HL-60/S4 treated with phorbol 12-myristate 13-acetate at 8.2 ng/mL for 4 days and 3 days (cell line): ENCODE measurements at regions not wholly inside any gene's neighbourhood (a gene's known extent, or its start where the extent isn't known, plus 50 kb on each side); places are given as distances from the start of the nearest gene placed in this dataset.

ENCODE experiments used
- in situ Hi-C: fragments of 300-500 bp; cut with MboI; formaldehyde crosslinking; loops from 2 replicates; pipeline ENCODE4 v1.15.0; 2022; ENCODE audit warnings: low sequenced_read_pairs

DNA sequence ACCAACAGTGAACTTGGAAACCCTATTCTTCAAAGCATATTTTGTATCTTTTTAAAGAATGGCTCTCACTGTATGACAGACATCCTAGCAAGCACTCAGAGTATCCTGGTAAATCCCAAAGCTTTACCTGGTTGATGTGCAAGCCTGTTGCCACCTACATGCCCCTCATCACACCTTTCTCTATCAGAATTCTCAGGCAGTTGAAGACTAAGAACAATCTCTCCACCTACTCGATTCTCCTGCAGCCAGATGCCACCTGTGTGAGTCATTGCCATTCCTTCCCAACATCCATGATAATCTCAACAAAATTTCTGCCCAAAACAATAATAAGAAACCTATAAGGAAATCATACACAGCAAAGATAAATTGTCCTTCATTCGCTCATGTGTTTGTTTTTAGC, 659.8 kb downstream of the BCL11A start:
- in situ Hi-C loops, result no loop called here

DNA sequence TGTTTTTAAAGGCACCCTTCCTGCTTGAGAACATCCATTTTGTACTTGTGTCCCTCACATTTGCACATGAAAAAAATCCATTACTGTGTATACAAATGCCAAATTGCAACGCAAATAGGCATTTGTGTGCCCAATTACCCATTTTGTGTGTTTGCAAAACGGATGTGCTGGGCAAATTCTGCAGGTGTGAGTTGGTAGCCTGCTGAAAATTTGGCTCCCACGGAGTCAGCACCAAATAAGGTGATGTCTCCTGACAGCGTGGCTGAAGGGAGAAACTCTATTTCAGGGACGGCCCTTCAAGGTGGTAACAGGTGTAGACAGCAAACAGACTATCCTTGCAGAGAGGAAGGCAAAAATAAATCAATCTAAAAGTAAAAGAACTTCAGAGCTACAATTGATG, 661.1 kb downstream of the BCL11A start:
- in situ Hi-C loops, result no loop called here

DNA sequence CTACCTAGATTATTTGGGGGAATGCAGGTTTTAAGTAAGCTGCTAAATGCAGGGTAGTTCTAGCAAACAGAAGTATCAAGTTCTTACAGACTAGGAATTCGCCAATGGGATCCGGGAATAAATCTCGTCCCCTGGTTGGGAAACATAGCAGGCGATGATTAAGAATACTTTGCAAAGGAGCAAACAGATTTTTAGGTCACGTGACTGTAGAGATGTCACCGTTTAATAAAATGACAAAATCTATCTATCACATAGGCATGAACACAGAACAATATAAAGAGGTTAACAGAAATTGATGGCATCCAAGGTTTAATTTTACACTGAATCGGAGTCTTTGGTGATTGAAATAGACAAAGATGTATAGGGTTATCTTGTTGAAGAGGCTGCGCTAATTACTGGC, 664.1 kb downstream of the BCL11A start:
- in situ Hi-C loops, result no loop called here

DNA sequence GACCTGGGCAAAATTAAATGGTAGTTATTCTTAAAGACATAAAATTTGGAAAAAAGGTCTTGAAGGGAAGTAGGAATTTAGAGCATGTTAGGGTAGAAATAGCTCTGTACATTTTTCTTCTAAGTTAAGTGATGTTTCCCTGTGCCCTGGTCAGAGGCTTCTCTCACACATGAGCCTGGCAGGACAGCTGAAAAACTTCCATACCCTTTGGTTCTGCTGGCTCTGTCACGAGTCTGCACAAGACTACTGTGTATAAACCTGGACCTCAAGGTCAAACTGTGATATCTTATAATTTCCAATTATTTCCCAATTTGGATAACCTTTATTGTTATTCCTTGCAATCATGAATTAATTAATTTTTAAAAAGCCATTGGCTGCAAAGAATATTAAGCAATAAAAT, 664.7 kb downstream of the BCL11A start:
- in situ Hi-C loops, result no loop called here

DNA sequence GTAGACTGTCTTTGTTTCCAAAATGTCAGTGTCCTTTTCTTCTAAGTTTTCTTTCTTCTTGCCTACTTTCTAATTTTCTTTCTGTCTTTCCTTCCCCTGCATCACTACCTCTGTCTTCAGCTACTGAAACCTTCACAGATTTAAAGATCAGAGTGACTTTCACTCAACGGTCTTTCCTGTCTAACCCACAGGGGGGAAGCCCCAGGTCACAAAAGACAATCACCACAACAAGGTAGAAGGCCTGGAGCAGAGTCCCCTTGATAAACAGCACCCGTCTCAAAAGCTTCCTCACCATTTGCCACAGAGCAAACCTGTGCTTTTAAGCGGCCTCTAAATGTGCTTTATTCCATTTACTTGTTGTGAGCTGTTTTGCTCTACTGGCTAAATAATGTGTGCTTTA, 665.4 kb downstream of the BCL11A start:
- in situ Hi-C loops, result no loop called here

DNA sequence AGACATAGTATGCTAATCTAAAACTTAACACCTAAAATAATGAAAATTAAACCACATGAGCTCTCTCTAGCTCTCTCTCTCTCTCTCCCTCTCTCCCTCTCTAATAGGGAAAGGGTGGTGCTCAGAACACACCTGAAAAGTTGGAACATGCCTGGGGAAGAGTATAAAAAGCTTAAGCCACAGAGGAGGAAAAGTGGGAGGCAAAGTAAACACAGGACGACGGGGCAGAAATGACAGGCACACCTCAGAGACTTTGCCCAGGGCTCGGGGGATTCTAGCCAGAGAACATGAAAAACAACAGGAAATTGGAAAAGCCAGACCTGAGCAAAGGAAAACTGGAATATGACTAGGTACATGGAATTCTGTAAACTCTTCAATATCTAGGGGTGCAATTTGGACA, 666.1 kb downstream of the BCL11A start:
- in situ Hi-C loops, result no loop called here

DNA sequence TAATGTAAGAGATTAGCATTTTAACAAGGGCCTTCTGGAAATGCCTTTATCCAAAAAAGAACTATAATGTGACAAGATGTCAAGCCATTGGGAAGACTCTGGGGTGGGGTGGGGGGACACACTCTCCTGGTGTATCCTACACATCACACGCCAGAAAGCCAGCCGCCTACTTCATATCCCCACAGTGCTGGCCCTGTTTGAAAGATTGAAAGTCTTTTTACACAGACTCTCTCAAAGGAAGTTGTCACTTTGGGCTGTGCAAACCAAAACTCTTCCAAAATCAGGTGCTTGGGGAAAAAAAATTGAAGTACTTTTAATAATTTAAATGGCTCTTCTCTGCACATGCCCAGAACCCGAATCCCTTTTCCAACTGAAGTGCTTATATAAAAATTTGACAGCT, 666.7 kb downstream of the BCL11A start:
- in situ Hi-C loops, result no loop called here

DNA sequence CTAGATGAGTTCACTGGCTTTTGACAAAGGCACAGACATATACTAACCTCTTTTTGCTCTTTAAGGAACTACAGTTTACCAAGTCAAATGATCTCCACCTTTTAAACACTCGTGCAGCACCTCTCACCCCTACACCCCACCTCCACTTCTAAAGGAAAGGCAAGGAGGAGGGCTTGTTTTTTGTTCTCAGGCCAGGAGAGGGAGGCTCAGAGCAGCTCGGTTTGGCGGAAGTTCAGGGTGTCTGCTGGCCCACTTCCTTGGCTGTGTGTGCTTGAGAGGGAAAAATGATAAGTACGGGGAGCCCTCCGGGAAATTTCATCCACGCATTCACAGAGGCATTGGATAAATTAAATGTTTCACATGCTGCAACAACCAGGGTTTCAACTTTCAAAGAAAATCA, 667.9 kb downstream of the BCL11A start:
- in situ Hi-C loops, result no loop called here

DNA sequence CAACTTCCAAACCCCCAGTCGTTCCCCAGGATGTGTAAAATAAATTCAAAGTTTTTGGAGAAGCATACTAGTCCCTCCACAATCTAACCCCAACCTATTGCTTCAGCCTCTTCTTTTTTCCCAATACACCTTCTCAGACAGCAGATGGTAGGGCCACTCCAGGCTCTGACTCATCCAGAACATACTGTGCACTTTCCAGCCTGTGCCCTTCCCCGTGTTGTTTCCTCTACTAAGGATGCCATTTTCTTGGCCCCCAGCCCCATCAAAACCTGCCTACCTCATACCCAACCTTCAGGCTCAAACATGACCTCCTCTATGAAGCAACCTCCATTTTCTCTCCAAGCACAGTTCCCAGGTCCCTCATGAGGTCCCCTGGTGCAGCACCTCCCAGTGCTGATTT, 669.3 kb downstream of the BCL11A start:
- in situ Hi-C loops, result no loop called here

DNA sequence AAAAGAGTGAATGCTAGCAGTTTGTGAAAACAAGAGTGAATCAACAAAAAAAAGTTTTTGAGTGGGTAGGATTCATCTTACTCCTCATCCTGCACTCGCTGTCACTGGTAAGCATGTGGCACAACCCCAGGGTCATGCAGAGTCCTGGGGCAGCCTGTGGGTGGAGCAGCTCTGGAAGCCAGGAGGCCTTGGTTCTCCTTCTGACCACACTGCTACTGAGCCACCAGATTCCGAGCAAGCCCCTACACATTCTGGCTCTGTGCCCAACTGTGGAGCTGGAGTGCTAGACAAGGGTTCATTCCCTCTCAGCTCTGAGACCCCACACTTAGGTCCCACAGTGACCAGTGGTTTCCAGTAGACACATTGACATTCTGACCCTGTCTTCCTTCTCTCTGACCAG, 670.6 kb downstream of the BCL11A start:
- in situ Hi-C loops, result no loop called here

DNA sequence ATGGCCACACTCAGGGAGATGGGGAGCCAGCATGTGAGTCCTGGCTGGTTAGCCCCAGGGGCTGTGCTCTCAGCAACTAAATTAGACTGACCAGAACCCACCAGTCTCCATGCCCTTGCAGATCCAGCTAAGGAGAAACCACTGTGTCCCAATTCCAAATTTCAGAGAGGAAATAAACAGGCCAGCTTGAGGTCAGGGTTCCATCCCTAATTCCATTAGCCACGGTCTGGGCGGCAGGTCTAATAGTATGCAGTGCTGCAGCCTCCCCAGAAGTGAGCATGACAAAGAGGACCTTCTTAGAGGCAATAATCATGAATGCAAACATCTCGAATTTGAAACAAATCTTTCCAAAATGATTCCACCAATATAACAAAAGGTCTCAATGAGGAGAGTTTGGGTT, 671.2 kb downstream of the BCL11A start:
- in situ Hi-C loops, result no loop called here

DNA sequence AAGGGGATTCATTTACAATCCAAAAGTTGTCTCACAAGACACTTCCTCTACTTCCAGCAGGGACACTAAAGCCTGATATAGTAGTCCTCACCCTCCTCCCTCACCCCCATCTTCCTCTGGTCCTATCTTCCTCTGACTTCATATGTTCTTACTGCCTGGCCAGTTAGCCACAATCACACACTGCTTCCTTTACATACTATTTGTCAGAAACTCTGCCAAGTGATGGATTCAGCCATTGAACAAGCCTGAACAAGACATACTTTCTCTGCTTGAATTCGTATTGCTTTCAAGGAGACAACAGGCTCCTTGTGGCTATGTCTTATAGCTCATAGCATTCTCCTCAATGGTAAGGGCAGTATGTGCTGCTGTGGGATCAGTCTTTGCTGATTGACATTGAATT, 672.2 kb downstream of the BCL11A start:
- in situ Hi-C loops, result no loop called here

DNA sequence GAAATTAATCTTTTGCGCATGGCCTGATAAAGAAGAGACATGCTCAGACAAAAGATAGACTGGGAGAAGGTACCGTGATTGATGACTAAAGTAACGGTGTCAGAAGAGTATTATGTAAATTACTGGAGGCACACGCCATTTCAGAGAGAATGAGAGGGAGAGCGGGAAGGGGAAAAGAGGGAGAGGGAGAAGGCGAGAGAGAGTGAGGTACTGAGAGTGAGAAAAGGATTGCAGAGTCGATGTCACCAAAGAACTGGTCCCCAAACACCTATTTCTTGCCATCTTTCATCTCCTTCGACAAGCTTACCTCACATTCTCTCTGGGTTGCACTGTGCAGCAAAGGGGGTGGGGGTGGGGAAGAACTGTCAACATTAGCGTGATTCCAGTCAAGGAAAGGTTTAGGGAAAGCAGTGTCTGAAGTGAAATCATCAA, 673.7 kb downstream of the BCL11A start:
- in situ Hi-C loops, result no loop called here

DNA sequence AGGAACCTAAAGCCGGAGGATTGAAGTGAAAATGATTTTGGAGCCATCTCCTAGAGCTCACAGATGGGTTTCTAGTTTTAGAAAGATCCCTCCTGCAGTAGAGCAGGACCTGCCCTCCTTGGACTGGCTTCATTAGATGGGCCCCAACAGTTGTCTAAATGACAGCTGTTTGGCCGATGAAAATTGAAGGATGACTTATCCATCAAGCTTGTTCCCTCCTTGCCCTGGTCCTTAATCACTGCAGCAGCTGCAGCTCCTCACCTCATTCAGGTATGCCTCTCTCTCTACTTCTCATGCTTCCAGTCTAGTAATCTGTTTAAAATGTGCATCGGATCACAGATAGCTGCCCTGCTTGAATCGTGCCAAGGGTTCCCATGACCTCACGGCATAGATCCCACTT, 677.6 kb downstream of the BCL11A start:
- in situ Hi-C loops, result no loop called here

DNA sequence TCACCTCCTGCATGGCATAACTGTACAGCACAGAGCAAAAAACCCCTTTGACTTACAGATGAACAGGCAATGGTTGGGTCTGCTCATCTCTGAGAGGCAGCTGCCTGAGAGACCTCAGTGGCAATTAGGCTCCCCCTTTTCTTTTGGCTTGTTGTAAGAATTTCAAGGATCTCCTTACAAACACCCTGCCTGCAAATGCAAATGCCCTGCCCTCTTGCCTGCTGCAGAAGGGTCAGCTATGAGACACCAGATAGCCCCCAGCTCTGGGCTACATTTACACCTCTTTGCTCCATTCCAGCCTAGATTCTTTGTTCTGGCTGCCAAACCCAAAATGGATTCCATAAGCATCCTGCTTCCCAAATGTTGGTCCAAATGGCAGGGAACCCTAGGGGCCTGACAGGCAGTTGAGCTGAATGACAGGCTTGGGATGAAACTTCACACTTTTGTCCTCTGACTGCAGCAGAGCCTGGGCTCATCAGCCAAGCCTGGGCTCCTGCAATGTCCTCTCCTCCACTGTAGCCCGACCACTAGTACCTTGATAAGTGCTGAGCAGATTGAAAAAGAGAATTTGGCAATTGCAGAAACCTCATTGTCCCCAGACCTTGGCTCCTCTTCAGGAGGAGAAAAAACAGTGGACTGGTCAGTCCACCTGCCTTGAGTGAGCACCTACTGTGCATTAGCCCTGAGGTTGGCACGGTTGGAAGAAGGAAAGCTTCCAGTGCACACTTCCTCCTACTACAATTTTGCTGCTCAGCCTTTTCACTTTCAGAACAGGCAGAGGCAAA, 678.3 kb downstream of the BCL11A start:
- in situ Hi-C loops, result no loop called here

DNA sequence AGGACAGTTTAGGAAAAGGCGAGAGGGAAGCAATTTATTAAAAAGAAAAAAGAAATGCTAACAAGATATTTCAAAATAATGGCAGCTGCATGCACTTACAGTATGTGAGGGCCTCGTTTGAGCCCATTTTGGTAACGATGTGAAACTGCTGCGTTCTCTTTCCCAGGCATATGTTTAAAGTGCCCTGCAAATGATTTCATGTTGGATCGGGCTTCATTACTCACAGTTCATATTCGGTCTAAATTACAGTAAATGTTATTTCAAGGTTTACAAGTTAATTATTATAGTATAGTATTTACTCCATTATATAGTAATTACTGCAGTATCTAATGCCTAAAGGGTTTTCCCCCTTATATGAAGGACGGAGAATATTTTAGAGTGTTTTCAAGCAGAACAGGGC, 679.1 kb downstream of the BCL11A start:
- in situ Hi-C loops, result no loop called here

DNA sequence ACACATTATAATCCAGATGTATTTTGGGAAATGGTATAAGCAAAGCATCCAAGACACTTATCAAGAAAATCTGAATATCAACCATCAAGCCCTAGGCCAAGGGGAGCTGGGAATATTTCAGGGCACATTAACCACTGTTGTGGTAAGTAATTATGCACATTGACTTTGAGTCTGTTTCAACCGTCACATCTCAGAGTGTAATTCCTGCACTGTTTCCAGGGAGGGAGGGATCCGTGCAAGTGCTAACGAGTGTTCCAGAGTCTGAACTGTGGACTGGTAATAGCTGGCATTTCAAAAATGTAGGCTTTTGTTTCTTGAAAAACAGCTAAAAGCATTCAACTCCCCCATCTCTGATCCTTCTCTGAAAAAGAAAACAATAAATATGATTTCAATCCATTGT, 681.6 kb downstream of the BCL11A start:
- in situ Hi-C loops, result no loop called here

DNA sequence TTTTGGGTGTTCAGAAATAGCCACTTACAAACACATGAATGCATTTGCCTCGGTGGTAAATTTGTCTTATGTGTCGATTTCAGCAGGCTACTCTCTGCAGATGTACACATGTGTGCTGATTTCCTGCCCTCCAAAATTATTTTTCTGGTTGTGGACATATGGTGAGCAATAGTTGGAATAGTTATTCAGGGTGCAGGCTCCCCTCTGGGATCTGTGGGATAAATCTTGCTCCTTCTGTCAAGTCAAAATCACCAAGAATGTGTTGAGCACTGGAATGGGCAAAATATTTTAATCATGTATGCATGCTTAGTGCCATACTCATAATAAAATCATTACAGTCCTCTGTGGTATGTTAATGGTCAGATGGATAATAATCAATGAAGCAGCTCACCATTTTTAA, 684.5 kb downstream of the BCL11A start:
- in situ Hi-C loops, result no loop called here

DNA sequence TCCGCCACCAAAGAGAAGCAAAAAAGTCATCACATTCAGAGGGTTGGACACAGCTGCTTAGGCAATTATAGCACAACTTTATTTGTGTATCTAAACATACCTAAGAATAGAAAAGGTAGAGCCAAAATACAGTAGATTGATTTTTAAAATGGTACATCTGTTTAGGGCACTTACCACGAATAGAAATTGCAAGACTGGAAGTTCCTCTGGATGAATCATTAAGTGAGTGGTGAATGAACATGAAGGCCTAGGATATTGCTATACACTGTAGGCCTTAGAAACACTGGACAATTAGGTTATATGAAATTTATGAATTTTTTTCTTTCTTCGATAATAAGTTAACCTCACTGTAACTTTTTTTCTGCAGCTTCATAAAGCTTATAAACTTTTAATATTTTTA, 687.0 kb downstream of the BCL11A start:
- in situ Hi-C loops, result no loop called here

DNA sequence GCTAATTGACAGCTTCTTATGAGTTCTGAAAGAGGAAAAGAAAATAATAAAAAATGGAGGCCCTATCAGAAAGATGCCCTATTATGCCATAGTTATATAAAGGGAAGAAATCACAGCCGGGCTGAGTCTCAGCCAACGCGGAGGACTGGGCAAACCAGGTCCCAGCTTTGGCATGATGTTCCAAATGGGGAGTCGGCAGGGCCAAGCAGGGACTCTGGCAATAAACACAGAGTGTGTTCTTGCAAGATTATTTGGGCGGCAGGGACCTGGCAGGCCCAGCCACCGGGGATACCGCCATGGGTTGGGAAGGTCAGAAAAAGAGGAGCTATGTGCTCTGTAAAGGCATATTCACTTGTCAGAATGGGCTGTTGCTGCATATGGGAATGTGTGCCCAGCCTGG, 694.9 kb downstream of the BCL11A start:
- in situ Hi-C loops, result no loop called here

DNA sequence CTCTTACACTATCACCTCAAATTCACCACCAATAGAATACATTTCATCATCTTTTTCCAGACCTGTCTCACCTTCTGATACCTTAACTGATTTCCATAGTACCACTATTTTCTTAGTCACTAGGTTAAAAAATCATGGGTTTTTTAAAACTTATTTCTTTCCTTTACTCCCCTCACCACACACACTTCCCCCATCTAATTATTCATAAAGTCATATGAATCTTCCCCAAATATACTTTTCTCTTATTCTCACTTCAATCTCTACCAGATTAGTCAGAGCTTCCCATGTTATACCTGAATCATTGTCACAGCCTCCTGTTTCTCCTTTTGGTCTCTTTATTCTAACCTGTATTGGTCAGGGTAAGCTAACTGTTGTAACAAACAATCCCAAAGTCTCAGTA, 696.3 kb downstream of the BCL11A start:
- in situ Hi-C loops, result no loop called here

DNA sequence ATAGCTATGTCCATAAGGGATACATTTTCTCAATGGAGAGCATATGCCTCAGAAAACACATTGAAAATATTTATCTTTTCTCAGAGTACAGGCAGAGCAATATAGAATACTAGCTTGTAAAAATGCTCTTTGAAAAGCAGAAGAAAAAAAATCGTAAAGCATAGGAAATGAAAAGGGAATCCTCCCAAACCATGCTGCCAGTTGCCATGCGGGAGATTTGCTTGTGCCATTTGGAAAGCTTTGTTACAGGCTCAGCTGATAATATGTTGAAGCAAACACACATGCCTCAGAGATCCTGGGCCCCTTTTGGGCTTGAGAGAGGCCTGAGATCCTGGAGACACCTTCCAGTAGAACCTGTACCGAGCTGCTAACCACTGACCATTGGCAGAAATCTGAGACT, 697.1 kb downstream of the BCL11A start:
- in situ Hi-C loops, result no loop called here

DNA sequence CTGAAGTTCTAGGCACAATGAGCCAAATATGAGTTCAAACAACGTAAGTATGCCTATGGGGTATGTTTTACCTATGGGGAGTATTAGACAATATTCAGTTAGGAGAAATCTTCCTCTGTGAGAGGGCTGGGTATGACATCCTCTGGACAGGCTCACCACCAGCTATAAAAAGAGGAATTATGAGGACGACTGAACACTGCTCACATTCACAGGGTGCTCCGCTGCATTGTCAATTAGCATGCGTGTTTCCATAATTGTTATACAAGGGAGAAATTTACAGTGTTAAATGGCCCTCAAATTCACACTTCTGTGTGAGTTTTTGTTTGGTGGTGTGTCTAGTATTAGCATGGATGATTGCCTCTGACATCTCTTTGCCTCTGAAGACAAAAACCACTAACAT, 700.4 kb downstream of the BCL11A start:
- in situ Hi-C loops, result no loop called here
